HCT116 (cell line): ENCODE measurements at regions not wholly inside any gene's neighbourhood (a gene's known extent, or its start where the extent isn't known, plus 50 kb on each side); places are given as distances from the start of the nearest gene placed in this dataset.

Experiments used
- ATAC-seq: fragments of 200-7000 bp; cut with Tn5 transposase; 2 replicates; pipeline ENCODE4 v1.9.1; 2020; ENCODE audit warnings: mild to moderate bottlenecking, moderate library complexity
- BruUV-seq: library from RNA; stranded (reverse); fragments of 400-500 nt; replicated peaks from 2 replicates; lab custom pipeline; 2021; lab: Mats Ljungman, UMichigan
- CTCF ChIA-PET: fragments of 300-600 bp; sonication (Branson Sonifier 250); formaldehyde crosslinking; loops from one replicate; lab custom pipeline; 2021; ENCODE audit warnings: antibody characterized with exemption; lab: Charles Lee
- POLR2A ChIA-PET: fragments of 300-600, 350-600 bp; sonication (Branson Sonifier 250); formaldehyde crosslinking; loops from one replicate; lab custom pipeline; 2021; ENCODE audit warnings: antibody characterized with exemption; lab: Charles Lee
- RAD21 ChIA-PET, 2 experiments: fragments of 300-600 bp; sonication (Branson Sonifier 250); formaldehyde crosslinking; loops; one replicate each; lab custom pipeline; 2023; ENCODE audit warnings: low total read pairs in 2 of 2; ENCODE audit not compliant: uncharacterized antibody in 2 of 2, unreplicated experiment in 2 of 2, low non-redundant PET in 1 of 2; lab: Charles Lee
- DNase-seq: peaks from one replicate; pipeline ENCODE4 v3.0.0-alpha.2; 2010; ENCODE audit warnings: low read depth, low spot score
- H2AFZ ChIP-seq: fragments of 200-600 bp; shearing (Covaris generic), sonication (generic); 2 replicates; pipeline ENCODE4 v1.6.1; 2017; ENCODE audit warnings: low read depth, mixed run types, mixed read lengths, antibody characterized with exemption, low read length; ENCODE audit not compliant: poor library complexity, severe bottlenecking
- H3K27ac ChIP-seq: 2 replicates; pipeline ENCODE4 v1.5.1; 2012; ENCODE audit warnings: low read depth, low read length
- H3K27me3 ChIP-seq: fragments of 200-600 bp; sonication (generic); 2 replicates; pipeline ENCODE4 v1.6.1; 2016; ENCODE audit warnings: mixed run types, low read length, mixed read lengths; ENCODE audit not compliant: insufficient read depth
- H3K36me3 ChIP-seq, 2 experiments: fragments of 200-500 bp in 1 of 2; fragments of 200-600 bp in 1 of 2; sonication (Bioruptor generic) in 1 of 2; sonication (generic) in 1 of 2; 2 replicates each; pipeline versions ENCODE4 v1.5.1 to v1.6.1; 2014 to 2016; ENCODE audit warnings: low read length in 2 of 2, inconsistent platforms in 1 of 2, mixed read lengths in 1 of 2, mixed run types in 1 of 2; ENCODE audit not compliant: insufficient read depth in 2 of 2, control insufficient read depth in 1 of 2
- H3K4me1 ChIP-seq, 2 experiments: fragments of 200-600 bp in 1 of 2; sonication (generic) in 1 of 2; 2 replicates each; pipeline versions ENCODE4 v1.5.1 to v1.6.1; 2012 to 2017; ENCODE audit warnings: low read length in 2 of 2, inconsistent platforms in 1 of 2, mild to moderate bottlenecking in 1 of 2, mixed read lengths in 1 of 2, mixed run types in 1 of 2, moderate library complexity in 1 of 2; ENCODE audit not compliant: insufficient read depth in 2 of 2, control insufficient read depth in 1 of 2
- H3K4me2 ChIP-seq: fragments of 200-600 bp; sonication (generic); 2 replicates; pipeline ENCODE4 v1.6.1; 2017; ENCODE audit warnings: mixed run types, low read length, mixed read lengths
- H3K4me3 ChIP-seq, 2 experiments: fragments of 200-600 bp in 1 of 2; sonication (generic) in 1 of 2; replicated peaks in 1 of 2; 2 replicates each; pipeline ENCODE4 v1.5.1; 2011 to 2016; ENCODE audit warnings: low read length in 2 of 2, control low read depth in 1 of 2, low read depth in 1 of 2, mild to moderate bottlenecking in 1 of 2, mixed read lengths in 1 of 2, mixed run types in 1 of 2
- H3K79me2 ChIP-seq: fragments of 200-600 bp; sonication (generic); 2 replicates; pipeline ENCODE4 v1.6.1; 2017; ENCODE audit warnings: mild to moderate bottlenecking, mixed run types, low read length, moderate library complexity, mixed read lengths; ENCODE audit not compliant: insufficient read depth
- H3K9ac ChIP-seq: fragments of 200-600 bp; sonication (generic); 2 replicates; pipeline ENCODE4 v1.6.1; 2016; ENCODE audit warnings: low read length, mixed read lengths
- H3K9me2 ChIP-seq: fragments of 200-600 bp; sonication (generic), shearing (Covaris generic); 2 replicates; pipeline ENCODE4 v1.6.1; 2017; ENCODE audit warnings: mixed run types, mild to moderate bottlenecking, moderate library complexity; ENCODE audit not compliant: insufficient read depth
- H3K9me3 ChIP-seq, 2 experiments: fragments of 200-500 bp in 1 of 2; fragments of 200-600 bp in 1 of 2; sonication (Bioruptor generic) in 1 of 2; sonication (generic) in 1 of 2; 2 replicates each; pipeline ENCODE4 v1.6.1; 2014 to 2017; ENCODE audit warnings: low read length in 2 of 2, mixed read lengths in 2 of 2, inconsistent platforms in 1 of 2, low read depth in 1 of 2, mild to moderate bottlenecking in 1 of 2, mixed run types in 1 of 2, moderate library complexity in 1 of 2; ENCODE audit not compliant: control insufficient read depth in 1 of 2, insufficient read depth in 1 of 2
- H4K20me1 ChIP-seq: fragments of 200-600 bp; sonication (generic), shearing (Covaris generic); 2 replicates; pipeline ENCODE4 v1.6.1; 2017; ENCODE audit warnings: mixed run types, mild to moderate bottlenecking, moderate library complexity; ENCODE audit not compliant: insufficient read depth
- CBX3 ChIP-seq: IDR thresholded peaks from 2 replicates; pipeline ENCODE4 v1.6.1; 2012; ENCODE audit warnings: low read depth
- CEBPB ChIP-seq: IDR thresholded peaks from 2 replicates; pipeline ENCODE4 v1.6.1; 2012; ENCODE audit warnings: low read depth
- FOSL1 ChIP-seq: IDR thresholded peaks from 2 replicates; pipeline ENCODE4 v1.6.1; 2012; ENCODE audit warnings: low read depth
- POLR2A ChIP-seq: IDR thresholded peaks from 2 replicates; pipeline ENCODE4 v1.7.0; 2011; ENCODE audit warnings: borderline replicate concordance; ENCODE audit not compliant: insufficient read depth, insufficient read length; ENCODE audit errors: extremely low read depth
- SP1 ChIP-seq: IDR thresholded peaks from 2 replicates; pipeline ENCODE4 v1.6.1; 2012; ENCODE audit warnings: low read depth
- TCF7L2 ChIP-seq: IDR thresholded peaks from 2 replicates; pipeline ENCODE4 v1.7.0; 2011; ENCODE audit warnings: borderline replicate concordance, inconsistent platforms; ENCODE audit not compliant: insufficient read depth, insufficient read length; ENCODE audit errors: extremely low read depth
- ZNF274 ChIP-seq: fragments of 200-500 bp; sonication (Bioruptor generic); IDR thresholded peaks from 2 replicates; pipeline ENCODE4 v1.6.1; 2014; ENCODE audit warnings: mild to moderate bottlenecking, low read depth, low read length, inconsistent platforms
- intact Hi-C: fragments of 100-400 bp; cut with micrococcal nuclease; formaldehyde crosslinking; loops from 2 replicates; pipeline ENCODE4 v1.10.0; 2022
- TF ChIP-seq, protein P1 (sequence below): IDR thresholded peaks from 2 replicates; pipeline ENCODE4 v1.6.1; 2012
- TF ChIP-seq, protein P2 (sequence below): IDR thresholded peaks from 2 replicates; pipeline ENCODE4 v1.6.1; 2012
- TF ChIP-seq, protein P3 (sequence below): IDR thresholded peaks from 2 replicates; pipeline ENCODE4 v1.6.1; 2012; ENCODE audit warnings: low read depth
- TF ChIP-seq, protein P4 (sequence below), 3 experiments: fragments of 200-600 bp in 1 of 3; sonication (generic) in 1 of 3; IDR thresholded peaks in 2 of 3; conservative IDR thresholded peaks in 1 of 3; 2 replicates each; pipeline ENCODE4 v1.5.1; 2012 to 2017; ENCODE audit warnings: low read depth in 2 of 3, low read length in 2 of 3, antibody characterized with exemption in 1 of 3, borderline replicate concordance in 1 of 3, control low read depth in 1 of 3, mild to moderate bottlenecking in 1 of 3, mixed read lengths in 1 of 3, mixed run types in 1 of 3, moderate library complexity in 1 of 3; ENCODE audit not compliant: insufficient read depth in 1 of 3

DNA sequence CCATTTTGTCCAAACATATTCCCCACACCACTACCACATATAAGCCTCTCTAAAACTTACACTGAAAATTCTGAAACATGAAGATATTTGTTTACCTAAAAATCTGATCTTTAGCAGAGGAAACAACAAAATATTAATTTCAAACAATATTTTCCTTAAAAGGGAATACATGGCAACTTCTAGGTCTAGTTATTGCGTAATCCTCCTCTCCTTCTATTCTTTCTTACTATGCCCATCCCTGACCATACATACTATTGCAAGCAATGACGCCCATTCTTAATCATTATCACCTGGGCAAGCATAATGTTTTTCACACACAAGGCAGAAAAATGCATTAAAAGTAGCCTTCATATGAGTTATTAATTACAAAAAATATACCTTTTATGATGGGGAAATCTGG lies 372.6 kb downstream of the ZEB2 start:
- DNase-seq: no peak
- no TSS peak for BruUV-seq
- Histone ChIP-seq H3K36me3 (no peaks in the 10 kb centered on the region), H3K4me1 (no peaks in the 10 kb centered on the region), H3K9ac (no peak overlapping the region), H4K20me1 (no peaks in the 10 kb centered on the region), H3K9me3 (no peaks in the 10 kb centered on the region), H3K27me3 (no peaks in the 10 kb centered on the region), H3K27ac (no peak overlapping the region), H3K4me2 (no peak overlapping the region), H3K4me3 (no peak overlapping the region)
- RAD21 ChIA-PET: no interaction called here
- POLR2A ChIA-PET: no interaction called here
- TF ChIP-seq, protein P1, sequence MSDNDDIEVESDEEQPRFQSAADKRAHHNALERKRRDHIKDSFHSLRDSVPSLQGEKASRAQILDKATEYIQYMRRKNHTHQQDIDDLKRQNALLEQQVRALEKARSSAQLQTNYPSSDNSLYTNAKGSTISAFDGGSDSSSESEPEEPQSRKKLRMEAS: no peak
- TF ChIP-seq ZNF274 (no peak), FOSL1 (no peak), SP1 (no peak), CBX3 (no peak), TCF7L2 (no peak), POLR2A (no peak), CEBPB (no peak)
- TF ChIP-seq, protein P2, sequence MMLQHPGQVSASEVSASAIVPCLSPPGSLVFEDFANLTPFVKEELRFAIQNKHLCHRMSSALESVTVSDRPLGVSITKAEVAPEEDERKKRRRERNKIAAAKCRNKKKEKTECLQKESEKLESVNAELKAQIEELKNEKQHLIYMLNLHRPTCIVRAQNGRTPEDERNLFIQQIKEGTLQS: no peak
- TF ChIP-seq, protein P3, sequence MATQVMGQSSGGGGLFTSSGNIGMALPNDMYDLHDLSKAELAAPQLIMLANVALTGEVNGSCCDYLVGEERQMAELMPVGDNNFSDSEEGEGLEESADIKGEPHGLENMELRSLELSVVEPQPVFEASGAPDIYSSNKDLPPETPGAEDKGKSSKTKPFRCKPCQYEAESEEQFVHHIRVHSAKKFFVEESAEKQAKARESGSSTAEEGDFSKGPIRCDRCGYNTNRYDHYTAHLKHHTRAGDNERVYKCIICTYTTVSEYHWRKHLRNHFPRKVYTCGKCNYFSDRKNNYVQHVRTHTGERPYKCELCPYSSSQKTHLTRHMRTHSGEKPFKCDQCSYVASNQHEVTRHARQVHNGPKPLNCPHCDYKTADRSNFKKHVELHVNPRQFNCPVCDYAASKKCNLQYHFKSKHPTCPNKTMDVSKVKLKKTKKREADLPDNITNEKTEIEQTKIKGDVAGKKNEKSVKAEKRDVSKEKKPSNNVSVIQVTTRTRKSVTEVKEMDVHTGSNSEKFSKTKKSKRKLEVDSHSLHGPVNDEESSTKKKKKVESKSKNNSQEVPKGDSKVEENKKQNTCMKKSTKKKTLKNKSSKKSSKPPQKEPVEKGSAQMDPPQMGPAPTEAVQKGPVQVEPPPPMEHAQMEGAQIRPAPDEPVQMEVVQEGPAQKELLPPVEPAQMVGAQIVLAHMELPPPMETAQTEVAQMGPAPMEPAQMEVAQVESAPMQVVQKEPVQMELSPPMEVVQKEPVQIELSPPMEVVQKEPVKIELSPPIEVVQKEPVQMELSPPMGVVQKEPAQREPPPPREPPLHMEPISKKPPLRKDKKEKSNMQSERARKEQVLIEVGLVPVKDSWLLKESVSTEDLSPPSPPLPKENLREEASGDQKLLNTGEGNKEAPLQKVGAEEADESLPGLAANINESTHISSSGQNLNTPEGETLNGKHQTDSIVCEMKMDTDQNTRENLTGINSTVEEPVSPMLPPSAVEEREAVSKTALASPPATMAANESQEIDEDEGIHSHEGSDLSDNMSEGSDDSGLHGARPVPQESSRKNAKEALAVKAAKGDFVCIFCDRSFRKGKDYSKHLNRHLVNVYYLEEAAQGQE: no peak
- TF ChIP-seq, protein P4, sequence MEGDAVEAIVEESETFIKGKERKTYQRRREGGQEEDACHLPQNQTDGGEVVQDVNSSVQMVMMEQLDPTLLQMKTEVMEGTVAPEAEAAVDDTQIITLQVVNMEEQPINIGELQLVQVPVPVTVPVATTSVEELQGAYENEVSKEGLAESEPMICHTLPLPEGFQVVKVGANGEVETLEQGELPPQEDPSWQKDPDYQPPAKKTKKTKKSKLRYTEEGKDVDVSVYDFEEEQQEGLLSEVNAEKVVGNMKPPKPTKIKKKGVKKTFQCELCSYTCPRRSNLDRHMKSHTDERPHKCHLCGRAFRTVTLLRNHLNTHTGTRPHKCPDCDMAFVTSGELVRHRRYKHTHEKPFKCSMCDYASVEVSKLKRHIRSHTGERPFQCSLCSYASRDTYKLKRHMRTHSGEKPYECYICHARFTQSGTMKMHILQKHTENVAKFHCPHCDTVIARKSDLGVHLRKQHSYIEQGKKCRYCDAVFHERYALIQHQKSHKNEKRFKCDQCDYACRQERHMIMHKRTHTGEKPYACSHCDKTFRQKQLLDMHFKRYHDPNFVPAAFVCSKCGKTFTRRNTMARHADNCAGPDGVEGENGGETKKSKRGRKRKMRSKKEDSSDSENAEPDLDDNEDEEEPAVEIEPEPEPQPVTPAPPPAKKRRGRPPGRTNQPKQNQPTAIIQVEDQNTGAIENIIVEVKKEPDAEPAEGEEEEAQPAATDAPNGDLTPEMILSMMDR (IDR thresholded peaks at IDR 0.05 in 2 of 3, conservative IDR thresholded peaks at IDR 0.05 in 1 of 3; ENCODE audit: borderline replicate concordance in 1 of 3, insufficient read depth in 1 of 3, low read depth in 2 of 3, low read length in 2 of 3): no peak
- TF ChIP-seq, all 23 proteins: peak for 0
- Histone ChIP-seq H3K79me2 (no peaks in the 10 kb centered on the region), H3K9me2 (no peaks in the 10 kb centered on the region; the same call in 1 of the 2 replicates), H2AFZ (no peak overlapping the region)
- CTCF ChIA-PET: no interaction called here
- ATAC-seq: no peak
- intact Hi-C loops: no loop called here
